Right lobe of liver (tissue), 6 donors: ENCODE measurements at regions not wholly inside any gene's neighbourhood (a gene's known extent, or its start where the extent isn't known, plus 50 kb on each side); places are given as distances from the start of the nearest gene placed in this dataset.

Source experiments
- ATAC-seq, 4 donors: fragments of 200-7000 bp; cut with Tn5 transposase; one replicate each; pipeline ENCODE4 v1.9.1; 2020; ENCODE audit warnings: mild to moderate bottlenecking in 4 of 4, moderate library complexity in 4 of 4
- DNase-seq, 3 donors: peaks; one replicate each; pipeline ENCODE4 v3.0.0-alpha.2; 2020
- H3K27ac ChIP-seq, 3 donors: fragments of 200-600 bp; one replicate each; pipeline ENCODE4 v1.8.0; 2022
- H3K27me3 ChIP-seq, 2 donors: fragments of 200-600 bp; one replicate each; pipeline ENCODE4 v1.8.0; 2022
- H3K36me3 ChIP-seq, 4 donors: fragments of 200-600 bp; sonication (generic) in 1 of 4; one replicate each; pipeline versions ENCODE4 v1.5.1 to v1.8.0; 2017 to 2022; ENCODE audit warnings: control low read depth in 1 of 4
- H3K4me1 ChIP-seq, 4 donors: fragments of 200-600 bp; sonication (generic) in 1 of 4; one replicate each; pipeline versions ENCODE4 v1.5.1 to v1.8.0; 2017 to 2022; ENCODE audit warnings: control low read depth in 1 of 4
- H3K4me3 ChIP-seq, 3 donors: fragments of 200-600 bp; one replicate each; pipeline ENCODE4 v1.8.0; 2022
- H3K9me3 ChIP-seq, 4 donors: fragments of 200-600 bp; sonication (generic) in 1 of 4; one replicate each; pipeline versions ENCODE4 v1.5.1 to v1.8.0; 2017 to 2022; ENCODE audit warnings: control low read depth in 1 of 4
- CTCF ChIP-seq, 4 donors: fragments of 200-600 bp in 3 of 4; fragments of 450-650 bp in 1 of 4; IDR thresholded peaks; one replicate each; pipeline versions ENCODE4 v1.5.1 to v1.8.0; 2016 to 2022; ENCODE audit warnings: antibody characterized with exemption in 4 of 4, mild to moderate bottlenecking in 2 of 4
- POLR2A ChIP-seq: fragments of 450-650 bp; IDR thresholded peaks from one replicate; pipeline ENCODE4 v1.6.1; 2017; ENCODE audit warnings: antibody characterized with exemption, mild to moderate bottlenecking
- WGBS: methylation state at CpG from one replicate; pipeline ENCODE4 v1.1.6; 2018; ENCODE audit warnings: low coverage, low lambda C conversion rate; ENCODE audit not compliant: insufficient coverage; ENCODE audit errors: missing lambda C conversion rate; 5-methylcytosine and 5-hydroxymethylcytosine counted together
- intact Hi-C, 2 donors: fragments of 100-400 bp; cut with DNase I; formaldehyde crosslinking; loops; one replicate each; pipeline versions ENCODE4 v1.11.2 to v1.14.1; 2022
- donor health status: DM: no; HTN: yes; CAD: no.
- donor health status: DM: no; HTN: no; CAD: no.
- donor health status: DM: no; HTN: no; CAD: no.
- donor health status: DM: no; HTN: yes; CAD: no.
- donor health status: DM: no; HTN: yes; CAD: no.

- no peak for TF ChIP-seq POLR2A
- no peak for TF ChIP-seq CTCF (IDR thresholded peaks at IDR 0.05)
- no peaks in the 10 kb centered on the region for H3K9me3 ChIP-seq
- H3K27ac ChIP-seq, result no peak overlapping the region
- DNase-seq (no peak), ATAC-seq (no peak)
- no peaks in the 10 kb centered on the region for H3K36me3 ChIP-seq
- intact Hi-C loops, result no loop called here
- H3K4me1 ChIP-seq, result no peaks in the 10 kb centered on the region
- WGBS, result 51% methylated on average over 2 of the region's 3 CpGs
- H3K4me3 ChIP-seq, result no peak overlapping the region
- H3K27me3 ChIP-seq, result no peaks in the 10 kb centered on the region
Observed at GRCh38 chr6:119547024-119547423, 197.5 kb upstream of the MAN1A1 start.

GRCh38 chr6:119545245-119545644 is 195.7 kb upstream of the MAN1A1 start:
- no peak overlapping the region for H3K4me3 ChIP-seq
- WGBS, result 100% methylated on average over 1 of the region's 1 CpG
- intact Hi-C loops, result no loop called here
- DNase-seq (no peak), ATAC-seq (no peak)
- H3K27me3 ChIP-seq, result no peaks in the 10 kb centered on the region
- TF ChIP-seq POLR2A (no peak), CTCF (IDR thresholded peaks at IDR 0.05) (no peak)
- H3K9me3 ChIP-seq, result no peaks in the 10 kb centered on the region
- H3K4me1 ChIP-seq, result no peaks in the 10 kb centered on the region
- H3K36me3 ChIP-seq, result no peaks in the 10 kb centered on the region
- no peak overlapping the region for H3K27ac ChIP-seq

GRCh38 chr6:119544325-119545175 is 195.0 kb upstream of the MAN1A1 start:
- intact Hi-C loops, result no loop called here
- no peak overlapping the region for H3K4me3 ChIP-seq
- no peaks in the 10 kb centered on the region for H3K4me1 ChIP-seq
- no peak for TF ChIP-seq POLR2A
- TF ChIP-seq CTCF (IDR thresholded peaks at IDR 0.05), result no peak
- whole genome bisulfite sequencing, result 69% methylated on average over 4 of the region's 4 CpGs
- H3K9me3 ChIP-seq, result no peaks in the 10 kb centered on the region
- H3K27ac ChIP-seq, result no peak overlapping the region
- DNase-seq (no peak), ATAC-seq (no peak)
- no peaks in the 10 kb centered on the region for H3K36me3 ChIP-seq
- no peaks in the 10 kb centered on the region for H3K27me3 ChIP-seq

GRCh38 chr6:119543332-119543731 is 193.8 kb upstream of the MAN1A1 start:
- DNase-seq (no peak), ATAC-seq (no peak)
- intact Hi-C loops, result no loop called here
- TF ChIP-seq CTCF (IDR thresholded peaks at IDR 0.05) (no peak), POLR2A (no peak)
- Histone ChIP-seq H3K27me3 (no peaks in the 10 kb centered on the region), H3K36me3 (no peaks in the 10 kb centered on the region), H3K27ac (no peak overlapping the region), H3K9me3 (no peaks in the 10 kb centered on the region), H3K4me1 (no peaks in the 10 kb centered on the region), H3K4me3 (no peak overlapping the region)
- WGBS, result 75% methylated on average over 2 of the region's 2 CpGs
